DND-41 (cell line): ENCODE measurements at regions not wholly inside any gene's neighbourhood (a gene's known extent, or its start where the extent isn't known, plus 50 kb on each side); places are given as distances from the start of the nearest gene placed in this dataset.

Experiments used
- CTCF ChIP-seq: IDR thresholded peaks from 2 replicates; pipeline ENCODE4 v1.5.1; 2012; ENCODE audit warnings: borderline replicate concordance, low read length, moderate library complexity, mild to moderate bottlenecking; ENCODE audit not compliant: poor library complexity, severe bottlenecking; ENCODE audit errors: extremely low read depth
- EZH2 ChIP-seq: IDR thresholded peaks from 3 replicates; pipeline ENCODE4 v1.6.1; 2012; ENCODE audit warnings: borderline replicate concordance, low read depth, mild to moderate bottlenecking, moderate library complexity, low read length, inconsistent platforms; ENCODE audit not compliant: severe bottlenecking

- TF ChIP-seq CTCF (no peak), EZH2 (no peak)
Observed at GRCh38 chrY:21102507-21102906, 346.6 kb downstream of the RPS4Y2 start.
